ENCODE measurements at regions not wholly inside any gene's neighbourhood (a gene's known extent, or its start where the extent isn't known, plus 50 kb on each side); places are given as distances from the start of the nearest gene placed in this dataset.

GRCh38 chr13:40292108-40292507 lies 374.3 kb downstream of the FOXO1 start:
- intact Hi-C loops (cut with micrococcal nuclease): no loop called here
- ATAC-seq (ENCODE audit: low read depth): no peak
- no peak for DNase-seq
- Mint-ChIP-seq H3K27me3 (no peaks in the 10 kb centered on the region), H3K27ac (no peak overlapping the region), H3K4me1 (no peaks in the 10 kb centered on the region), H3K4me3 (no peak overlapping the region), H3K9me3 (peaks cover 12% of the 10 kb centered on the region), H3K36me3 (ENCODE audit: low read depth) (no peaks in the 10 kb centered on the region)
- no peak for TF ChIP-seq CTCF (IDR thresholded peaks at IDR 0.05)
- CTCF ChIA-PET: no interaction called here
- POLR2A ChIA-PET: no interaction called here

- Mint-ChIP-seq H3K9me3 (peaks cover 12% of the 10 kb centered on the region), H3K27me3 (no peaks in the 10 kb centered on the region), H3K27ac (no peak overlapping the region), H3K4me1 (no peaks in the 10 kb centered on the region), H3K36me3 (ENCODE audit: low read depth) (no peaks in the 10 kb centered on the region), H3K4me3 (no peak overlapping the region)
- ATAC-seq (ENCODE audit: low read depth) (no peak), DNase-seq (no peak)
- intact Hi-C loops (cut with micrococcal nuclease): no loop called here
- POLR2A ChIA-PET: no interaction called here
- CTCF ChIA-PET: no interaction called here
- no peak for TF ChIP-seq CTCF (IDR thresholded peaks at IDR 0.05)
These were observed 373.9 kb downstream of the FOXO1 start for GRCh38 chr13:40292536-40292935.

GRCh38 chr13:40302351-40302750 lies 364.1 kb downstream of the FOXO1 start:
- no peaks in the 10 kb centered on the region for H3K36me3 Mint-ChIP-seq (ENCODE audit: low read depth)
- DNase-seq: no peak
- H3K4me1 Mint-ChIP-seq: no peaks in the 10 kb centered on the region
- H3K27ac Mint-ChIP-seq: no peak overlapping the region
- H3K9me3 Mint-ChIP-seq: peaks cover 27% of the 10 kb centered on the region
- no peak for ATAC-seq (ENCODE audit: low read depth)
- no peak for TF ChIP-seq CTCF (IDR thresholded peaks at IDR 0.05)
- intact Hi-C loops (cut with micrococcal nuclease): no loop called here
- ChIA-PET POLR2A (no interaction called here), CTCF (no interaction called here)
- no peak overlapping the region for H3K4me3 Mint-ChIP-seq
- H3K27me3 Mint-ChIP-seq: no peaks in the 10 kb centered on the region

- ChIA-PET CTCF (no interaction called here), POLR2A (interaction anchor here (0.7 kb wide), 1 partner anchor 11 kb away, joined by 3 read pairs; no protein-coding TSS in a partner anchor)
- Mint-ChIP-seq H3K9me3 (peaks cover 29% of the 10 kb centered on the region), H3K27ac (no peak overlapping the region), H3K4me3 (no peak overlapping the region), H3K4me1 (no peaks in the 10 kb centered on the region), H3K36me3 (ENCODE audit: low read depth) (no peaks in the 10 kb centered on the region), H3K27me3 (no peaks in the 10 kb centered on the region)
- ATAC-seq (ENCODE audit: low read depth) (no peak), DNase-seq (no peak)
- intact Hi-C loops (cut with micrococcal nuclease): no loop called here
- TF ChIP-seq CTCF (IDR thresholded peaks at IDR 0.05): no peak
These were observed 362.1 kb downstream of the FOXO1 start for GRCh38 chr13:40304391-40304790.

- TF ChIP-seq CTCF (IDR thresholded peaks at IDR 0.05): no peak
- ChIA-PET CTCF (no interaction called here), POLR2A (no interaction called here)
- Mint-ChIP-seq H3K27ac (no peak overlapping the region), H3K4me1 (no peaks in the 10 kb centered on the region), H3K36me3 (ENCODE audit: low read depth) (no peaks in the 10 kb centered on the region), H3K27me3 (no peaks in the 10 kb centered on the region), H3K9me3 (peaks cover 22% of the 10 kb centered on the region), H3K4me3 (no peak overlapping the region)
- DNase-seq (no peak), ATAC-seq (ENCODE audit: low read depth) (no peak)
- intact Hi-C loops (cut with micrococcal nuclease): no loop called here
These were observed 359.6 kb downstream of the FOXO1 start for GRCh38 chr13:40306817-40307216.
